SH-SY5Y (cell line): ENCODE measurements at regions not wholly inside any gene's neighbourhood (a gene's known extent, or its start where the extent isn't known, plus 50 kb on each side); places are given as distances from the start of the nearest gene placed in this dataset.

Source experiments
- GATA2 ChIP-seq: IDR thresholded peaks from 2 replicates; pipeline ENCODE4 v1.6.1; 2011; ENCODE audit warnings: mild to moderate bottlenecking, low read depth, low read length
- GATA3 ChIP-seq: IDR thresholded peaks from 2 replicates; pipeline ENCODE4 v1.6.1; 2011; ENCODE audit warnings: low read depth, mild to moderate bottlenecking, low read length, moderate library complexity

DNA sequence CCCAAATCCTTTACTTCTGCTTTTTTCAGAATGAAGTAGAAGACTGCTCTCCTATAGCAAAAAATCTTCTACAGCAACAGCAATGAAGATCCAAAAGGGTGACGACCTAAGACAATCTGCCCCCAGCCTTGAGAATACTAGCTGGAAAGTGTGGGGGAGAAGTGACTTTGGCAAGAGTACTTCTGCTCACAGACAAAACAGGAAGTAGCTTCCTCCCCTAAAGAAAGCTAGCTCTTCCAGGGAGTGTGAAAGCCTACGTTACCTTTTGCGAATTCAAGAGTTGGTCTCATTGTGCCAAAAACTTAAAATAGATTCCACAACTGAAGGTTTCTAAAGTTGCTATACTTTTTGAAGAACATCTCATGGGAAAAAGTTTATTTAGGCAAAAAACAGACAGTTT lies 1069.2 kb upstream of the CHAC2 start:
- TF ChIP-seq GATA2 (no peak), GATA3 (no peak)
